GM12892 (cell line): ENCODE measurements at regions not wholly inside any gene's neighbourhood (a gene's known extent, or its start where the extent isn't known, plus 50 kb on each side); places are given as distances from the start of the nearest gene placed in this dataset.

Source experiments
- POLR2A ChIP-seq: IDR thresholded peaks from 2 replicates; pipeline ENCODE4 v1.6.1; 2011; ENCODE audit warnings: low read depth, low read length, control low read depth
- POLR2AphosphoS5 ChIP-seq: IDR thresholded peaks from 2 replicates; pipeline ENCODE4 v1.6.1; 2011; ENCODE audit warnings: low read depth, low read length, control low read depth

DNA sequence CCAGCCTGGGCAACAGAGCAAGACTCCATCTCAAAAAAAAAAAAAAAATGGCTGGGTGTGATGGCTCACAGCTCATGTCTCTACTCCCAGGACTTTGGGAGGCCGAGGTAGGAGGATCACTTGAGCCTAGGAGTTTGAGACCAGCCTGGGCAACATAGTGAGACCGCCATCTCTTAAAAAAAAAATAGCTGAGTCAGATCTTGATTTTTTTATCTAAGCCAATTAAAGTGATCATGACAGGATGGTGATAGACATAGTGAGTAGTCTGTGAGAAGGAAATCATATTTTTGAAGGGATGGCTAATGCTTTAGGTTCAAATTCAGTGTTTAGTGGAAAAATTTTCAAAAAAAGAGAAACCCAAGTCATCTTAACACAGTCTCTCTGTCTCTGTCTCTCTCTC is 114.6 kb upstream of the JARID2 start:
- TF ChIP-seq POLR2AphosphoS5 (no peak), POLR2A (no peak)
